D341Med (cell line): ENCODE measurements at regions not wholly inside any gene's neighbourhood (a gene's known extent, or its start where the extent isn't known, plus 50 kb on each side); places are given as distances from the start of the nearest gene placed in this dataset.

Source experiments
- DNase-seq: peaks from one replicate; pipeline ENCODE4 v3.0.0; 2012; ENCODE audit warnings: low spot score

DNA sequence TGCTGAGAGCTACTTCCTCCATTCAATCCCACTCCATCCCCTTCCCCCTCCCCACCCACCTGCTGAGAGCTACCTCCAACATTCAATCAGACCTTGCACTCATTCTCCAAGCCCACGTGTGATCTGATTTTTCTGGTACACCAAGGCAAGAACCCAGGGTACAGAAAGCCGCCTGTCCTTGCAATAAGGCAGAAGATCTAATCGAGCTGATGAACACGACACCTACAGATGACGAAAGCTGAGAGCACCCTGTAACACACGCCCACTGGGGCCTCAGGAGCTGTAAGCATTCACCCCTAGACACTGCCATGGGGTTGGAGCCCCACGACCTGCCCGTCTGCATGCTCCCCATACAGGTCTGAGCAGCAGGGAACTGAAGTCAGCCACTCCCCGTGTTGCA is 58.3 kb downstream of the TRIML1 start:
- DNase-seq = no peak

DNA sequence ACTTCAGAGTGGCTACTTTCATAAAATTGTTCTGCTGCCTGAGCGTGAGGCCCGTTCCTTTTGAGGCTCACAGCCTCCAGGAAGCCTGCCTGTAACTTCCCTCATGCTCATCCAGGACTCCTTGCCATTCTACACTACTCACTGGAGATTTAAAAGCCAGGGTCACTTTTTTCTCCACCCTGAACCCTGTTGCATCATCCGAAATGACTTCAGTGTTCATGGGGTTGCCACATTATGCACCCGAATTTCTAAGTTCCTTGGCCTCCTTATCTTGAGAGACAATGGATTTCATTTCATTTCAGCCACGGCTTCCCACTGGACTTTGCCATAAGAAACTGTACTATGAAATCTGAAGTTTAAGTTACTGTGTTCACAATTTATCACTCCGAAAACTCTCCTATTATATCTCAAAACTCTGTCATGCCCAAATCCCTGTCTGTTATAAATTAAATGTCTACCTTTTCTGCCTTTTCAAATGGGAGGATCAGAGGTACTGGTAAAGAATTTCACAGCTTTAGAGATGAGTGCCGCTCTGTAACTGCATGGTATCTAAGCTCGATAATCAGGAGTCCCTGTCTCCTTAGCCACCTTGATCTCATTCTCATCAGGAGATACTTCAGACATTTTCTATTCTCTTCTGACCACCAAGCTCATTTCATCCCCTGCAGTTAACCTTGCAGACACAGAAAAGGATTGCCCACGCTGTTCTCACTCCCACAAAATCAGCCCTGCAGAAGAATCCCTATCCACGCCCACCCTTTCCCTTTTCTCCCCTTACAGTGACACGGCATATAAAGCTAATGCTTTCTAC is 59.9 kb downstream of the TRIML1 start:
- DNase-seq = no peak

DNA sequence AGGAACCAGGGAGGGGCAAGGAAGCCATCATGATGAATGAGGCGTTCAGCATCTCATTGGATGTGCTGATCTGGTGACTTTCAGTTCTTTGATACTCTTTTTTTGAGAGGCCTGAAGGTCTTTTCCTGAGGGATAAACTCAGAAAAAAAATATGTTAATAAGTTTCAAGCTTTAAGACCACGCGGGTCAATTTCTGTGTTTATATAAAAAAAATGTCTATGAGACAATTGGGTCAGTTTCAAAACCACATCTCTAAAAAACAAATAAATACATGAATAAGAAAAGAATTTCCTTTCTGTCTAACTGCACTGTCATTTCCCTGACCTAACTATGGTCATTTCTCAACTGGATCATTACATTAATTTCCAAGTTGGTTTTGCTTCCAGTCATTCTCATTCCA is 62.6 kb downstream of the TRIML1 start:
- DNase-seq = no peak

DNA sequence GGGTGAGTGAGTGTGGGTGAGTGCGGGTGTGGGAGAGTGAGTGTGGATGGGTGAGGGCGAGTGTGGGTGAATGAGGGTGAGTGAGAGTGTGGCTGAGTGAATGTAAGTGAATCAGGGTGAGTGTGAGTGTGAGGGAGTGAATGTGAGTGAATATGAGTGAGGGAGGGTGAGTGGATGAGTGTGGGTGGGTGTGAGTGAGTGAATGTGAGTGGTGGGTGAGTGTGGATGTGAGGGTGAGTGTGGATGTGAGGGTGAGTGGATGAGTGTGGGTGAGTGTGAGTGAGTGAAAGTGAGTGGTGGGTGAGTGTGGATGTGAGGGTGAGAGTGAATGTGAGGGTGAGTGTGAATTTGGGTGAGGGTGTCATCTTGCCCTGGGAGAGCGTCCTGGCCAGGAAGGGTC is 67.5 kb downstream of the TRIML1 start:
- no peak for DNase-seq

DNA sequence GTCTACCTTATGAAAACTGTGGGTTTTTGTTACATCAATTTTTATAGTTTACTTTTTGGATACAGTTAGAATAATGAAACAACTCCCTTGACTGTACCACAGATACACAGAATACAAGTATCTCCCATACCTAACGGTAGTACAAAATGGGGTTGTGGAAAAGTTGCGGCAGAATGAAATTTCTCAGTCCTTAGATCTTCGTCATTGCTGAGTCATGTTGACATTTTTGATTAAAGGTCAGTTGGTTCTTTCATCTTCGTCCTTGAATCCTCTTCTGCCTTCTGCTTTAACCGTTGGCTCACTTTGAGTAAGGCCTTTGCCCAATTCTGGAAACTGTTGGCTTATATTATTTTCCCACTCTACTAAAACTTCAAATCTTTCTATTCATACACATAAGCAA is 75.6 kb downstream of the TRIML1 start:
- no peak for DNase-seq

DNA sequence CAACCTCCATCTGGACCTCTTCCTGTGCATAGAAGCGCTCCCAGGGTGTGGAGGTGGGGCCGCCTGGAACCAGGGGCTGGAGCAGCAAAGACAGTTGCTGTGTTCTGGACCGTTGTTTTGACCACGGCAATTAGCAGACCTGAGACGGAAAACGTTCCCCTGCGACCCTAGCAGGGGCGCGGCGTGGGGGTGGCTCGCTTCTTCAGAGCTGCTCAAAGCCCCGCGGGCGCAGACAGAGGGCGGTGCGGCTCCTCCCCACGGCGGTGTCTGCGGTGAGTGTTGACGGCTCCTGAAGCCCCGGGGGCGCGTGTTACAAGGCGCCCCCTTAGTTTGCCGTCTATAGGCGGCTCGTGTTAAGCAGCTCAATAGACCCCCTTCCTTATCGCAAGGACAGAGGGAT is 79.2 kb downstream of the TRIML1 start:
- no peak for DNase-seq

DNA sequence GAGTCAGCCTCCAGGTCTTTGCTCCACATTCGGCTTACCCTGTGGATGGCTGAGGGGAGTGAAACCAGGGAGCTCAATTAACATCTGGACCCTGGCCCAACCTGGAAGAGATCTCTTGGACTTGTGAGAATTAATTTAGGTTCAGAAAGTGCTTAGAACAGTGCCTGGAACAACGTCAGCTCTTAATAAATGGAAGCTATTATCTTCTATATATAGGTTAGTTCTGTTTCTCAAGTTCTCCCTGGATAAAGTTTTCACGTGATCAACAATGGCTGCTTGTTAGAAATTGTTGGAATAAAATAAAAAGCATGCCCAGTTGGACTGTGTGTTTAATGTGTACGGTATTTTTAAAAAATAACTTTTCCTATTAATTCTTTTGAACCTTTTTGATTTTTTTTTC is 80.8 kb downstream of the TRIML1 start:
- no peak for DNase-seq

DNA sequence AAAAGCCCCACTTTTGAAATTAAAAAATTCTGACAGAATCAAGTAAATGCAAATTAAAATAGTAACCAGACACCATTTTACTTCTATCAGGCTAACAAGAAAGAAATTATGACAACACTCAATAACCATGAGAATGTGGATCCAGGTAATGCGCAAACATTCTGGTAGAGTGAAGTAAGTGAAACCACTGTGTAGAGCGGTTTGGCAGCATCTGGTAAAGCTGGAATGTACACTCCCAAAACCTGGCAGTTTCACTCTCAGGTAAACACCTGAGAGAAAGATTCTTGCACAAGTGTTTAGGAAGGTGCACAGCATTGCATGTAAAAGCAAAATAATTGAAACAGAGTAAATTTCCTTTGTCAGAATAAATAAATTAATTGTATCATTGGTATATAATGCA is 81.8 kb downstream of the TRIML1 start:
- no peak for DNase-seq

DNA sequence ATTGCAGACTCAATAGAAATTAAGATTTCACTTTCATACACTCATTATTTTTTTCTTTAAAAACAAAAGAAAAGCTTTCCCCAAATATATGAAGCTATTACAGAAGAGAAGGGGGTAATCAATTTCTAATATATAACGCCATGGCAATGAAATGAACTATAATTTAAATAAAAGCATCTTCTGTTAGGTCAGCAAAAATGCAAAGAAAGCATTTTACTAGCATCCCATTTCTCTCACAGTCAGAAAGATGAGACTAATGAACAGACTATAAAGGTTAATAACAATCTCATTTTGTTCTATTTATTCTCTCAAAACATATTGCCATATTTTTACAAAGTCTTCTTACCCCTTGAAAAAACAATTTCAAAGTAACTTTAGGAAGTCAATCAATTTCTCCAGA is 89.0 kb downstream of the TRIML1 start:
- no peak for DNase-seq

DNA sequence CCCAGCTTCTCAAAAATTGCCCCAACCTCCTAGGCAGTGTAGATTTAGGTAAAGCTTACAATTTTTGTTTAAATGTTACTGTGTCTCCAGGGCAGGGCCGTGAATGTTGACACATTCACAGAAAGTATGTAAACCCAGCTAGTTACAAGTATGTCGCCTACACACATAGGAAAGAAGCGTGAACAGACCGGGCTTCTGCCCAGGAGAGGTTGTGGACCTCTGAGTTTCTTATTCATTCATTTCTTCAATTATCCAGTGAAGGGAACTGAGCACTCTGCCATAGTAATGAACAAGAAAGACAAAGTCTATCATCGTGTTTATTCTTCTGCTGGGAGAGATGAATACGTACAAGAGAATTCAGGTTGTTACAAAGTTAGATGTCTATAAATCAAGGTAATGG is 93.2 kb downstream of the TRIML1 start:
- no peak for DNase-seq

DNA sequence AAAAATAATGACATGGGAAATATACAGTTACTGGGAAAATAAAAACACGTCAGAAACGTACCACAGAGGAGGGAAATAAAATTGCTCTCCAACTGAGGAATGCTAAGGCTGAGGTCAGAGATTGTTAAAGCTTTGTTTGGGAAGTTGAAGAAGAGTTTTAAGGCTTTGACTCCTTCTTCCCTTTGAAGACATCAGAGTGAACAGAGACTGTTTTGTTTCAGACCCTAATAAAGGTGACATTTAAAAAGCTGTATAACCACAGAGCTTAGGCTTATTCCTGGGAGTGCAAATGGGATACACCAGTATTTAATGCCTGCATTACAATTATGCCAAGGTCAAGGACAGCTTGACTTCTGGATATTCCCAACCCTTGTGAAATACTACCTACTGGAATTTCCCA is 102.8 kb downstream of the TRIML1 start:
- DNase-seq = no peak

DNA sequence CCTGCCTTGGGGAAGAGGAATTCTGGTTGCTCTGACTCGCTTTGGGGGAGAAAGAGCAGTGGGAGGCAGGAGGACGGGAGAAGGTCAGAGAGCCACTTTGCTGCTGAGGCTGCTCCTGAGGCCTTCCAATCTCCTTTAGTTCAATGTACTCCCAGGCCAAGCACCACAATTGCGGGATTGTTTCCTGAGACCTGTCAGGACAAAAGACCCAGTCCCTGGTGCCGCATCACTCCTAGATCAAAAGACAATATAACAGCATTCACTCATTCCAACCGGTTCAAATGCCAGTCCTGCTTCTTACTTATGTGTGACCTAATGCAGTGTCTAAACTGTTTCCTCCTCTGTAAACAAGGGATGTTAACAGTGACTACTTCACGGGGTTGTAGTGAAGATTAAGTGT is 106.4 kb downstream of the TRIML1 start:
- DNase-seq = no peak

DNA sequence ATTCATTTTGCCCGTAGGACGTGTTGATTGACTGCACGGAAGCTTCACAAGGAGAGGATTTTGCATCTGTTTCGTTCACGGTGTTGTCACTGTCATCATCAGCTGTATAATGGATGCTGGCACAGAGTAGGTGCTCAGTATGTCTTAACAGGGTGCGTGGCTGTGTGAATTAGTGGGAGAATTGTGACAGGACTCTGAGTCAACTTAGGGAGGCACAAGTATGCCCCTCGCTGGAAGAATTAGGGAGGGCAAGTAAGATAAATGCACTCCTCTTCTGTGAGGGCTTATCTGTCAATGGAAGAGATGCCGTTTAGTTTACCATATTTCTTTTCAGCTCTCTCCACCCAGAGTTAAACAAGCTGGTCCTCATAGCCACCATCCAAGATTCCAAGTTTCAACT is 107.2 kb downstream of the TRIML1 start:
- DNase-seq = peak; percentile 36

DNA sequence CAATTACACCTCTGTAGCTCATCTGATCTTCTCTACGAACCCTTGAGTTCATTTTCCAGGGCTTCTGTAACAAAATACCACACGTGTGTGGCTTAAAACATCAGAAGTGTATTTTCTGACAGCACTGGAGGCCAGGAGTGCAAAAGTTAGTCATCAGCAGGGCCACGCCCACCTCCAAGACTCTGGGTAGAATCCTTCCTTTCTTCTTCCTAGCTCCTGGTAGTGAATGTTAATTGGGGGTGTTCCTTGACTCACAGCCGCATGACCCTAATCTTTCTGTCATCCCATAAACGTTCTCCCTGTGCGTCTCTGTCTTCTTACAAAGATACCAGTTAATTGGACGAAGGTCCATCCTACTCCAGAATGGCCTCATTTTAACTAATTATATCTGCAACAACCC is 115.0 kb downstream of the TRIML1 start:
- no peak for DNase-seq

DNA sequence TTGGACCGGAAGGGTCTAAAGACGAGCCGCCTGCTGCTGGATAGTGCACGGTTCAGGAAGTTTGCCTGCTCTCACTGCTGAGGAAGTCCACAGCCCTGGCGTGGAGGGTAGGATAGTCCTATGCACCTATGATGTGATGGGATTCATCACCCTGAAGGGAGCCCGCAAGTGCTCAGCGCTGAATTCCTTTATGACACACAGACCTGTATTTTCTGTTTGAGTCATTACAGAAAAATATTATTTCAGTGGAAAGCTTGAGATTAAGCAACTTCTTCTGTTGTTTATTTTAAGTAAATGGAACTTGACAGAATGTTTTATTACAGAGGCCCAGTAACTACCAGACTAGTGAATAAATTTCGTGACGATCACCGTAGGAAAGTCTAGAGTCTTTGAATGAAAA is 123.2 kb downstream of the TRIML1 start:
- no peak for DNase-seq

DNA sequence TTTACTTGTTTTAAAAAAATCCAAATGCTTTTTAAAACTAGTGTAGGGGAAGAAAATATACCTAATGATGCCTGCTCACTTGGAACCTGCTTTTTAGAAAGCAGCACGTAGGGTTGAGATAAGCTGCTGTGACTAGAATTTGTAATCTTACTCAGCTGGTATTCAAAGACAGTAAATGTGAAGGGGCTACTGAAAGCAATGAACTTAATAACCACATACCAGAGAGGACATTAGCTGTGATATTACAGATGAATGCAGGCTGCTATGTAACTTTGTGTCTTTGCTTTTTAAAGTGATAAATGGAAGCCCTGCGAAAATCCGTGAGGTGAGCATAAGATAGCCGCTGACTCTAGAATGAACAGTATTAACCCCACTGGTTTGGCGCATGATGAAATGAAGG is 124.1 kb downstream of the TRIML1 start:
- no peak for DNase-seq

DNA sequence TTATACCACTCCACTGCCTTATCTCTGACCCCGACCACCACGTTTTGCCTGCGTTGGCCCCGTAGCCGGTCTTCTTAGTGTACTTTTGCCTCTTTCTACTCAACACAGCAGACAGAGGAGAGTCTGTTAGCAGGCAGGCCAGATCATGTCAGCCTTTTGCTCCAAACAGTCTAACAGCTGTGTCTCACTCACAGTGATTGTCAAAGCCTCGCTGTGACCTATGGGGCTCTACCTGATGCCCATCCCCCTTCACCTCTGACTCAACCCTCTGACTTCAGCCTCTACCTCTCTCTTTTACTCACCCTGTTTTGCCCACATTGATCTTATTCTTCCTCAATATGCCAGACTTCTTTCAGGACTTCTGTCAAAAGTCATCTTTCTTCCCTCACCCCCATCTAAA is 127.1 kb downstream of the TRIML1 start:
- DNase-seq = no peak

DNA sequence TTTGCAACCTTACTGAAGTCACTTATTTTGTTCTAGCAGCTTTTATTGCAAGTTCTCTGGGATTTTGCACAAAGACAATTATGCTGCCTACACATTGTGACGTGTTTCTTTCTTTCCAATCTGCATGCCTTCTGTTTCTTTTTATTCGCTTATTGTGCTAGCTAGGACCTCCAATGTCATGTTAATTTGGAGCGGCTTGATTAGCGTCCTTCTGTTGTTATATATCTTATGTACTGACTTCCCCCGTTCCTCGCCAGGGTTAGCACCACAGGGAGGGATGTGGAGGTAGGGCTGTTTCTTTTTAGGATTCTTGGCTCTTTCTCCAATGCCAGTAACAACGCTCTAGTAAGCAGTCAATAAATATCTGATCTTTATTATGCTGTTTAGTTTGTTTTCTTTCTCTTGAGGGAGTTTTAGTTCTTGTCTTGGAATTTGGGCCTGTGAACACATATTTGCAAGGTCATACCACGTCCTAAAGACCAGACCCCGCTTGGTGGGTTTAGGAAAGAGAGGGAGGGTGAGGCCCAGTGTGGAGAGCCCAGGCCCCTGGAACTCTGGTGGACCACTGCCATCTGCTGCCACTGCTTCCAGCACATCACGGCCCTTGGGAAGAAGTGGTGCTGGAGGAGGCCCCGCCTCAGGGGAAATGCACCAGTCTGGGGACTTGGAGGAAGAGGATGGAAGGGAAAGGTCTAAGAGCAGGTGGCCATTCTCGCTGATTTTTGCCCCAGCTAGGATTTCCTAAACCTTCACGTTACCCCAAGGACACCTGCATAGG is 129.1 kb downstream of the TRIML1 start:
- no peak for DNase-seq

DNA sequence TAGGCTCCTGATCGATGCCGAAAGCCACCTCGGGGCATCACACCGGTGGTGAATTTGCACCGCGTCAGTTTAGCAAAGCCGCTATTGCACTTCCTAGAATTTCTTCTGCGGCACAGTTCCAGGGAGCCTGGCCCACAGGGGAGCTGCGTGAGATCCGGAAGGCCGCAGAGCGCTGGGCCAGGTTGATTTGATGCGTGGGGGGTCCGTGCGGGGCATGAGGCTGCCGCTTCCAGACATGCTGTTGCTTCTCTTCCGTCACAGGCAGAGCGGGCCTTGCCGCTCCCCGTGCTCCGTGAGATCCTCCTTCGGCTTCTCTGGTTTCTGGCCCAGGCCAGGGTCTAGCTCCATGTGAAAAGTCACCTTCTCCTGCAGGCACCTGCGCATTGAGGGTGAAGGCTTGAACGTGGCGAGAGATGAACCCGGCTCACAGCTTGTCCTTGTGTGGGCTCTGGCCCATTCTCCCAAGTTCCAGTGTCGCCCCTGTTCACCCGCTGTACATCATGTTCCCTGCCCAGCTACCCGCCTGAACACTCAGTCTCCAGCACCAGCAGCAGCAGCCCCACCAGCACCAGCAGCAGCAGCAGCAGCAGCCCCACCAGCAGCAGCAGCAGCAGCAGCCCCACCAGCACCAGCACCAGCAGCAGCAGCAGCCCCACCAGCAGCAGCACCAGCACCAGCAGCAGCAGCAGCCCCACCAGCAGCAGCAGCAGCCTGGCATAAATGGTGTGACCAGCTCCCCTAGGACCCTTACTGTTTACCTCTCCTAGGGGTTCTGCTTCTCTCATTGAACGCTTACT is 131.2 kb downstream of the TRIML1 start:
- DNase-seq = no peak

DNA sequence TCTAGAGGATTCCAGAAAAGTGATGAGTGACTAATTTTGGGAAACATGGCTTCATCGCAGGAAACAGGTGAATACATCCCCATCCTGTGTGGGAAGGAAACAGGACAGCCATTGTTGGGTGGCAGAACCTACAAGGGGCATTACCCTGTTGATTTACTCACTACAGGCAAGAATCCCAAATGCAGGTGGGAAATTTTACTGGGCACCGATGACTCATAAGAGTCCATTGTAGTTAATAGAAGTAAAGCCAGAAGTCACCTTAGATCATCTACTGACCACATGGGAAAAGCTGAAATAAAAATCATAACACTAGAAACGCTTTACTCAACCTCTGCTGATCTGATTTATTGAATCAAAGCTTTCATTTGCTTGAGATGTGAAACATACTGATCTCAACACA is 136.4 kb downstream of the TRIML1 start:
- DNase-seq = no peak

DNA sequence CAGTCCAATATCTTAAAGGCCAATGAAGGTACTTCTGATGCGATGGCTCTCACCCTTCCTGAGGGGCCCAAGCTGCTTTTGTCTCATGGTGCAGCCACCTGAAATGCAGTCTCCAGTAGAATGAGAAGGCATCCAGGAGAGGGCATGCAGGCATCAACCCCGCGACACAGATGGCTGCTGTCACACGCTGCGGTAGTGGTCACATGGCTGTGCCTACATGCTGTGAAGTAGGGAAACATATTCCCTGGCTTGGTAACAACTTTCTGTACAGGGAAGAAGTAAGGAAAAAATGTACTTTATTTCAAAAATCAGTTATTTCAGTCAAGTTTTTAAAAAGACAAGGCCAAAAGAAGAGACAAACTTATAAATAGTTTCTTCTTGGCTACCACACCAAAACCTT is 139.9 kb downstream of the TRIML1 start:
- DNase-seq = no peak

DNA sequence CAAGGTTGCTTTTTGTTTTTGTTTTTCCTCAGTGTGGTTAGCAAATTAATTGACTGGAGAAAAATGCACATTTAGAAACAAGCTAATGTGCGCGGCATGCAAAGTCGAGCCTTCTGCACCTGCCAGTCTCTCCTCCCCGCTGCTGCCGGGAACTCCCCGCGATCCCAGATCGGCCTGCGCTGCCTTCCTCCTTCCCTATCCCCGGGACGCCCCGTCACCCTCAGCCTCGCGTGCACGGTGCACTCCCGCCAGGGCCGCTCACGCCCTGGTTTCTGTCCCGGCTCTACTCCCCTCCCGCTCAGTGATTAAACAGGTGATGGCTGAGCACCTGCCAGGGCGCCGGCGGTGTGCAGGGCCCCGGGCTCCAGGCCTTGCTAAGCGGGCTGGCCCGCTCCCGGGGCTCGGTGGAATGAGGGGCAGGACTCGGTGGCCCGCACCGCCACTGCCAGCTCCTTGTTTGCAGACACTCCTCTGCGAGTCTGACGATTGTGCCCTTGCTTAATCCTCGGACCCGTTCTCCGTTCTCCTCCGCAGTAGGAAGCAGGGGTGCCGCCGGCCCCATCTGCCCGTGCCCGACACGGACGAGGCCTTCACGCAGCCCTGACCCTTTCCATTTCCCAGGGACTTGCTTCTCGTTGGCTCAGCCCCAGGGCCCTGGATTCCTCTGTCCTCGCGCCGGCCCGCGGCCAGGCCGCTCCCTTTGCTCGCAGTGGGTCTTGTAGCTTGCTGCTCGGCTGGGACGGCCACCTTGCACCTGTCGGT is 143.4 kb downstream of the TRIML1 start:
- DNase-seq = peak; percentile 24
